WTC11 (cell line): ENCODE measurements at regions not wholly inside any gene's neighbourhood (a gene's known extent, or its start where the extent isn't known, plus 50 kb on each side); places are given as distances from the start of the nearest gene placed in this dataset.
"Not testable (repeated sequence)": the region's sequence is repeated elsewhere in the genome, so short reads cannot be mapped to it uniquely, and the experiment has no call there.

Source experiments
- ATAC-seq: fragments of 200-7000 bp; cut with Tn5 transposase; 2 replicates; pipeline ENCODE4 v1.10.0; 2021; ENCODE audit warnings: mild to moderate bottlenecking, moderate library complexity
- CTCF ChIA-PET: fragments of 300-600 bp; sonication (Branson Sonifier 250); formaldehyde crosslinking; loops from one replicate; lab custom pipeline; 2021; ENCODE audit warnings: antibody characterized with exemption; lab: Charles Lee
- POLR2A ChIA-PET: fragments of 350-600 bp; sonication (Branson Sonifier 250); formaldehyde crosslinking; loops from one replicate; lab custom pipeline; 2021; ENCODE audit warnings: antibody characterized with exemption; lab: Charles Lee
- DNase-seq: peaks from one replicate; pipeline ENCODE4 v3.0.0; 2021; ENCODE audit warnings: low spot score
- H3K27ac Mint-ChIP-seq: 2 replicates; pipeline ENCODE4 v1.8.0; 2021; ENCODE audit warnings: mixed read lengths
- H3K27me3 Mint-ChIP-seq: 2 replicates; pipeline ENCODE4 v1.8.0; 2021; ENCODE audit warnings: low read depth, mild to moderate bottlenecking, moderate library complexity, mixed read lengths
- H3K36me3 Mint-ChIP-seq: 2 replicates; pipeline ENCODE4 v1.8.0; 2021; ENCODE audit warnings: mixed read lengths
- H3K4me1 Mint-ChIP-seq: 2 replicates; pipeline ENCODE4 v1.8.0; 2022; ENCODE audit warnings: mixed read lengths
- H3K4me3 Mint-ChIP-seq: 2 replicates; pipeline ENCODE4 v1.8.0; 2021; ENCODE audit warnings: mild to moderate bottlenecking, moderate library complexity, mixed read lengths
- H3K9me3 Mint-ChIP-seq: 2 replicates; pipeline ENCODE4 v1.8.0; 2021; ENCODE audit warnings: mixed read lengths
- ATF2 ChIP-seq: sonication (generic); formaldehyde crosslinking; IDR thresholded peaks from 2 replicates; pipeline ENCODE4 v1.8.1; 2022; ENCODE audit warnings: low read depth, missing genetic modification reagents, borderline replicate concordance
- CDX4 ChIP-seq: fragments of 250-450 bp; sonication (Bioruptor Pico); IDR thresholded peaks from 2 replicates; pipeline ENCODE4 v1.9.0; 2021; ENCODE audit warnings: moderate library complexity, mild to moderate bottlenecking, inconsistent platforms, borderline replicate concordance
- CREB1 ChIP-seq: sonication (generic); formaldehyde crosslinking; IDR thresholded peaks from 2 replicates; pipeline ENCODE4 v1.8.0; 2023; ENCODE audit warnings: mild to moderate bottlenecking, missing genetic modification reagents
- E2F5 ChIP-seq: sonication (generic); formaldehyde crosslinking; IDR thresholded peaks from 2 replicates; pipeline ENCODE4 v1.8.1; 2022; ENCODE audit warnings: mild to moderate bottlenecking, moderate library complexity, missing genetic modification reagents
- ELF4 ChIP-seq: sonication (generic); formaldehyde crosslinking; IDR thresholded peaks from 2 replicates; pipeline ENCODE4 v1.8.1; 2022; ENCODE audit warnings: low read depth, mild to moderate bottlenecking, moderate library complexity, missing genetic modification reagents
- ETV6 ChIP-seq: sonication (generic); formaldehyde crosslinking; IDR thresholded peaks from 2 replicates; pipeline ENCODE4 v1.8.1; 2022; ENCODE audit warnings: mild to moderate bottlenecking, missing genetic modification reagents
- FOXJ3 ChIP-seq: sonication (generic); formaldehyde crosslinking; IDR thresholded peaks from 2 replicates; pipeline ENCODE4 v1.9.0; 2021; ENCODE audit warnings: missing genetic modification reagents, mild to moderate bottlenecking, borderline replicate concordance
- FOXK1 ChIP-seq: sonication (generic); formaldehyde crosslinking; IDR thresholded peaks from 2 replicates; pipeline ENCODE4 v1.8.0; 2022; ENCODE audit warnings: mild to moderate bottlenecking, moderate library complexity, missing genetic modification reagents
- FOXP1 ChIP-seq: sonication (generic); formaldehyde crosslinking; IDR thresholded peaks from 2 replicates; pipeline ENCODE4 v1.8.0; 2022; ENCODE audit warnings: missing genetic modification reagents, mild to moderate bottlenecking, moderate library complexity, borderline replicate concordance
- HMGXB4 ChIP-seq: sonication (generic); formaldehyde crosslinking; IDR thresholded peaks from 2 replicates; pipeline ENCODE4 v1.8.1; 2023; ENCODE audit warnings: mild to moderate bottlenecking, moderate library complexity, missing genetic modification reagents
- IRF2 ChIP-seq: sonication (generic); formaldehyde crosslinking; IDR thresholded peaks from 2 replicates; pipeline ENCODE4 v1.8.0; 2022; ENCODE audit warnings: low read depth, missing genetic modification reagents, borderline replicate concordance
- MAX ChIP-seq: sonication (generic); formaldehyde crosslinking; IDR thresholded peaks from 2 replicates; pipeline ENCODE4 v1.8.0; 2022; ENCODE audit warnings: mild to moderate bottlenecking, missing genetic modification reagents
- NR2C2 ChIP-seq: sonication (generic); formaldehyde crosslinking; IDR thresholded peaks from 2 replicates; pipeline ENCODE4 v1.8.0; 2022; ENCODE audit warnings: mild to moderate bottlenecking, missing genetic modification reagents
- SMAD4 ChIP-seq: sonication (generic); formaldehyde crosslinking; IDR thresholded peaks from 2 replicates; pipeline ENCODE4 v1.8.0; 2022; ENCODE audit warnings: mild to moderate bottlenecking, missing genetic modification reagents
- TEAD1 ChIP-seq: sonication (generic); formaldehyde crosslinking; IDR thresholded peaks from 2 replicates; pipeline ENCODE4 v1.8.0; 2022; ENCODE audit warnings: mild to moderate bottlenecking, missing genetic modification reagents
- TP53 ChIP-seq: sonication (generic); formaldehyde crosslinking; IDR thresholded peaks from 2 replicates; pipeline ENCODE4 v1.8.1; 2023; ENCODE audit warnings: mild to moderate bottlenecking, missing genetic modification reagents
- ZBTB21 ChIP-seq: sonication (generic); formaldehyde crosslinking; IDR thresholded peaks from 2 replicates; pipeline ENCODE4 v1.8.1; 2023; ENCODE audit warnings: mild to moderate bottlenecking, missing genetic modification reagents, borderline replicate concordance
- ZBTB43 ChIP-seq: sonication (generic); formaldehyde crosslinking; IDR thresholded peaks from 2 replicates; pipeline ENCODE4 v1.8.1; 2023; ENCODE audit warnings: mild to moderate bottlenecking, missing genetic modification reagents
- ZMAT4 ChIP-seq: fragments of 250-450 bp; sonication (Bioruptor Pico); IDR thresholded peaks from 2 replicates; pipeline ENCODE4 v1.9.0; 2021; ENCODE audit warnings: mild to moderate bottlenecking
- ZNF121 ChIP-seq: sonication (generic); formaldehyde crosslinking; IDR thresholded peaks from 2 replicates; pipeline ENCODE4 v1.8.0; 2023; ENCODE audit warnings: missing genetic modification reagents
- ZNF416 ChIP-seq: fragments of 250-450 bp; sonication (Bioruptor Pico); IDR thresholded peaks from 2 replicates; pipeline ENCODE4 v1.9.0; 2021; ENCODE audit warnings: mild to moderate bottlenecking, inconsistent platforms

- TF ChIP-seq CDX4 (CRISPR knock-in tag) (no peak), HMGXB4 (CRISPR knock-in tag) (no peak)
- ChIA-PET POLR2A (no interaction called here), CTCF (no interaction called here)
- no peaks in the 10 kb centered on the region for H3K27me3 Mint-ChIP-seq
- no peak overlapping the region for H3K27ac Mint-ChIP-seq
- H3K4me3 Mint-ChIP-seq, result no peak overlapping the region
- H3K9me3 Mint-ChIP-seq, result peaks cover 11% of the 10 kb centered on the region; the same call in 1 of the 2 replicates
- H3K4me1 Mint-ChIP-seq, result peaks cover 2% of the 10 kb centered on the region; the same call in 1 of the 2 replicates
- no peak for ATAC-seq
- no peaks in the 10 kb centered on the region for H3K36me3 Mint-ChIP-seq
- no peak for DNase-seq
Measured at GRCh38 chr7:145812218-145812617, 304.4 kb upstream of the CNTNAP2 start.

- CTCF ChIA-PET, DNase-seq, POLR2A ChIA-PET, H3K27ac Mint-ChIP-seq, H3K27me3 Mint-ChIP-seq, ATAC-seq, H3K9me3 Mint-ChIP-seq, H3K4me1 Mint-ChIP-seq, H3K36me3 Mint-ChIP-seq, H3K4me3 Mint-ChIP-seq: not testable (repeated sequence)
Measured at GRCh38 chr7:145805496-145805895, 311.1 kb upstream of the CNTNAP2 start.

GRCh38 chr7:145797507-145797906, 319.1 kb upstream of the CNTNAP2 start:
- H3K27ac Mint-ChIP-seq, result no peak overlapping the region
- TF ChIP-seq FOXP1 (CRISPR knock-in tag) (no peak), IRF2 (no peak), ZMAT4 (CRISPR knock-in tag) (no peak), SMAD4 (CRISPR knock-in tag) (no peak), ETV6 (CRISPR knock-in tag) (no peak)
- TF ChIP-seq, all 79 proteins: peak for 0
- ATAC-seq (no peak), DNase-seq (no peak)
- Mint-ChIP-seq H3K4me1 (no peaks in the 10 kb centered on the region), H3K36me3 (no peaks in the 10 kb centered on the region), H3K4me3 (no peak overlapping the region), H3K27me3 (no peaks in the 10 kb centered on the region), H3K9me3 (no peaks in the 10 kb centered on the region)
- CTCF ChIA-PET, result no interaction called here
- POLR2A ChIA-PET, result no interaction called here

- ChIA-PET POLR2A (no interaction called here), CTCF (no interaction called here)
- H3K4me1 Mint-ChIP-seq, result peaks cover 4% of the 10 kb centered on the region; the same call in 1 of the 2 replicates
- no peak overlapping the region for H3K4me3 Mint-ChIP-seq
- DNase-seq (no peak), ATAC-seq (no peak)
- H3K27me3 Mint-ChIP-seq, result no peaks in the 10 kb centered on the region
- H3K27ac Mint-ChIP-seq, result no peak overlapping the region
- no peaks in the 10 kb centered on the region for H3K36me3 Mint-ChIP-seq
- H3K9me3 Mint-ChIP-seq, result no peaks in the 10 kb centered on the region
- TF ChIP-seq TP53 (no peak), HMGXB4 (CRISPR knock-in tag) (no peak), ZBTB21 (no peak), TEAD1 (CRISPR knock-in tag) (no peak), ZBTB43 (CRISPR knock-in tag) (no peak), ZNF416 (CRISPR knock-in tag) (no peak), ZMAT4 (CRISPR knock-in tag) (no peak), ATF2 (no peak), ELF4 (CRISPR knock-in tag) (no peak), ZNF121 (no peak), CREB1 (no peak), NR2C2 (CRISPR knock-in tag) (no peak), FOXJ3 (CRISPR knock-in tag) (no peak), FOXK1 (CRISPR knock-in tag) (no peak), E2F5 (CRISPR knock-in tag) (no peak), MAX (CRISPR knock-in tag) (no peak)
Measured at GRCh38 chr7:145795132-145795531, 321.5 kb upstream of the CNTNAP2 start.
